H1 (cell line): ENCODE measurements at regions not wholly inside any gene's neighbourhood (a gene's known extent, or its start where the extent isn't known, plus 50 kb on each side); places are given as distances from the start of the nearest gene placed in this dataset.

Source experiments
- CTCF ChIA-PET: fragments of 300-600 bp; sonication (Branson Sonifier 250); formaldehyde crosslinking; loops from one replicate; lab custom pipeline; 2021; ENCODE audit not compliant: partially characterized antibody; lab: Charles Lee
- POLR2A ChIA-PET: fragments of 300-600 bp; sonication (Branson Sonifier 250); formaldehyde crosslinking; loops from one replicate; lab custom pipeline; 2021; ENCODE audit warnings: inconsistent platforms; ENCODE audit not compliant: partially characterized antibody; lab: Charles Lee
- DNase-seq, 2 experiments: peaks; one replicate each; pipeline versions ENCODE4 v3.0.0 to v3.0.0-alpha.2; 2010 to 2022; ENCODE audit warnings: low spot score in 2 of 2, low read depth in 1 of 2, mixed read lengths in 1 of 2
- FAIRE-seq: peaks from 2 replicates; lab custom pipeline; 2011; peaks lifted over from hg19 to GRCh38; lab: Jason Lieb, UNC
- H2AFZ ChIP-seq: 2 replicates; pipeline ENCODE4 v1.8.1; 2012; ENCODE audit warnings: low read length, inconsistent platforms
- H2AK5ac ChIP-seq: 2 replicates; pipeline ENCODE4 v1.6.1; 2013; ENCODE audit warnings: low read depth, low read length
- H2BK120ac ChIP-seq: replicated peaks from 2 replicates; pipeline ENCODE3; 2013; ENCODE audit warnings: low read depth, low read length, inconsistent platforms
- H2BK12ac ChIP-seq: 2 replicates; pipeline ENCODE4 v1.6.1; 2013; ENCODE audit warnings: low read depth, low read length
- H2BK15ac ChIP-seq: 2 replicates; pipeline ENCODE4 v1.6.1; 2013; ENCODE audit warnings: low read length
- H2BK20ac ChIP-seq: 2 replicates; pipeline ENCODE4 v1.6.1; 2013; ENCODE audit warnings: low read length
- H2BK5ac ChIP-seq: 2 replicates; pipeline ENCODE4 v1.6.1; 2013; ENCODE audit warnings: low read depth, low read length
- H3K14ac ChIP-seq: 2 replicates; pipeline ENCODE4 v1.6.1; 2013; ENCODE audit warnings: inconsistent platforms; ENCODE audit not compliant: insufficient read length
- H3K18ac ChIP-seq: 2 replicates; pipeline ENCODE4 v1.6.1; 2013; ENCODE audit warnings: low read length; ENCODE audit errors: extremely low read depth
- H3K23ac ChIP-seq: 2 replicates; pipeline ENCODE4 v1.6.1; 2013; ENCODE audit warnings: inconsistent platforms; ENCODE audit not compliant: insufficient read length
- H3K23me2 ChIP-seq: 2 replicates; pipeline ENCODE4 v1.6.1; 2013; ENCODE audit warnings: low read depth, low read length
- H3K27ac ChIP-seq: 2 replicates; pipeline ENCODE4 v1.6.1; 2011; ENCODE audit warnings: low read depth, low read length, inconsistent platforms
- H3K27me3 ChIP-seq, 4 experiments: replicated peaks in 1 of 4; 1 replicate in 1 of 4; 2 replicates in 3 of 4; pipeline versions ENCODE4 v1.6.1 to v1.8.1; 2011 to 2013; ENCODE audit warnings: low read length in 3 of 4, mild to moderate bottlenecking in 3 of 4, inconsistent platforms in 2 of 4, mixed read lengths in 2 of 4, moderate library complexity in 1 of 4; ENCODE audit not compliant: control insufficient read depth in 3 of 4, insufficient read depth in 3 of 4; ENCODE audit errors: extremely low read depth in 1 of 4
- H3K36me3 ChIP-seq, 4 experiments: 2 replicates each; pipeline versions ENCODE4 v1.6.1 to v1.8.1; 2011 to 2013; ENCODE audit warnings: mild to moderate bottlenecking in 4 of 4, low read length in 3 of 4, moderate library complexity in 2 of 4, control low read depth in 1 of 4, inconsistent platforms in 1 of 4; ENCODE audit not compliant: insufficient read depth in 4 of 4, control insufficient read depth in 2 of 4
- H3K4ac ChIP-seq: replicated peaks from 2 replicates; pipeline ENCODE3; 2013; ENCODE audit warnings: low read length, low read depth, mixed read lengths, inconsistent platforms; ENCODE audit not compliant: insufficient read length
- H3K4me1 ChIP-seq, 4 experiments: replicated peaks in 1 of 4; 1 replicate in 1 of 4; 2 replicates in 3 of 4; pipeline versions ENCODE4 v1.6.1 to v1.8.1; 2011 to 2013; ENCODE audit warnings: low read length in 3 of 4, inconsistent platforms in 2 of 4, mixed read lengths in 1 of 4; ENCODE audit not compliant: insufficient read depth in 4 of 4, control insufficient read depth in 3 of 4
- H3K4me2 ChIP-seq, 2 experiments: 2 replicates each; pipeline versions ENCODE4 v1.6.1 to v1.8.1; 2011 to 2013; ENCODE audit warnings: low read depth in 2 of 2, low read length in 2 of 2, control low read depth in 1 of 2, inconsistent platforms in 1 of 2, mild to moderate bottlenecking in 1 of 2; ENCODE audit not compliant: insufficient read depth in 1 of 2
- H3K4me3 ChIP-seq, 4 experiments: fragments of 200-600, 300-600 bp in 1 of 4; sonication (generic), shearing (Covaris generic), sonication (Bioruptor Twin) in 1 of 4; 2 replicates each; pipeline versions ENCODE4 v1.5.1 to v1.8.1; 2011 to 2016; ENCODE audit warnings: low read length in 4 of 4, low read depth in 3 of 4, control low read depth in 2 of 4, inconsistent platforms in 2 of 4, mild to moderate bottlenecking in 2 of 4, mixed read lengths in 1 of 4, moderate library complexity in 1 of 4; ENCODE audit not compliant: insufficient read depth in 2 of 4; ENCODE audit errors: extremely low read depth in 1 of 4
- H3K56ac ChIP-seq: replicated peaks from 2 replicates; pipeline ENCODE3; 2013; ENCODE audit warnings: low read depth, mild to moderate bottlenecking, mixed read lengths, low read length, inconsistent platforms; ENCODE audit not compliant: insufficient read length
- H3K79me1 ChIP-seq: 2 replicates; pipeline ENCODE4 v1.6.1; 2013; ENCODE audit warnings: low read depth, low read length, control low read depth
- H3K79me2 ChIP-seq, 2 experiments: 2 replicates each; pipeline versions ENCODE4 v1.6.1 to v1.8.1; 2012 to 2013; ENCODE audit warnings: low read length in 2 of 2, mild to moderate bottlenecking in 2 of 2, inconsistent platforms in 1 of 2; ENCODE audit not compliant: insufficient read depth in 2 of 2, control insufficient read depth in 1 of 2
- H3K9ac ChIP-seq, 4 experiments: replicated peaks in 1 of 4; 1 replicate in 1 of 4; 2 replicates in 3 of 4; pipeline versions ENCODE4 v1.6.1 to v1.8.1; 2011 to 2013; ENCODE audit warnings: low read depth in 3 of 4, low read length in 3 of 4, control low read depth in 2 of 4, mild to moderate bottlenecking in 2 of 4, moderate library complexity in 2 of 4, inconsistent platforms in 1 of 4; ENCODE audit errors: extremely low read depth in 1 of 4
- H3K9me3 ChIP-seq, 2 experiments: 2 replicates each; pipeline versions ENCODE4 v1.6.1 to v1.8.1; 2012 to 2013; ENCODE audit warnings: mild to moderate bottlenecking in 2 of 2, moderate library complexity in 2 of 2, control low read depth in 1 of 2, inconsistent platforms in 1 of 2, low read depth in 1 of 2, low read length in 1 of 2, mixed read lengths in 1 of 2; ENCODE audit not compliant: insufficient read depth in 2 of 2
- H4K20me1 ChIP-seq, 2 experiments: replicated peaks in 1 of 2; 2 replicates each; pipeline versions ENCODE3 to v1.8.1; 2011 to 2013; ENCODE audit warnings: inconsistent platforms in 2 of 2, low read length in 2 of 2, mild to moderate bottlenecking in 1 of 2; ENCODE audit not compliant: insufficient read depth in 2 of 2, control insufficient read depth in 1 of 2
- H4K5ac ChIP-seq: 2 replicates; pipeline ENCODE4 v1.6.1; 2013; ENCODE audit warnings: low read length, low read depth, mixed read lengths, inconsistent platforms; ENCODE audit not compliant: insufficient read length
- H4K8ac ChIP-seq: 2 replicates; pipeline ENCODE4 v1.8.0; 2013; ENCODE audit warnings: mild to moderate bottlenecking, moderate library complexity, low read length, inconsistent platforms; ENCODE audit not compliant: insufficient read depth; ENCODE audit errors: extremely low read depth
- H4K91ac ChIP-seq: replicated peaks from 2 replicates; pipeline ENCODE3; 2013; ENCODE audit warnings: low read length, mixed read lengths, inconsistent platforms; ENCODE audit not compliant: insufficient read length
- ATF3 ChIP-seq: IDR thresholded peaks from 2 replicates; pipeline ENCODE4 v1.6.1; 2011; ENCODE audit warnings: low read depth, mild to moderate bottlenecking, low read length; ENCODE audit not compliant: insufficient read depth
- CBX5 ChIP-seq: fragments of 300-800, 300-1000 bp; sonication (generic); IDR thresholded peaks from 2 replicates; pipeline ENCODE4 v1.7.1; 2016; ENCODE audit warnings: antibody characterized with exemption, low read length, low read depth
- CBX8 ChIP-seq: fragments of 300-800, 300-1000 bp; sonication (generic); IDR thresholded peaks from 2 replicates; pipeline ENCODE4 v1.7.1; 2016; ENCODE audit warnings: low read depth, low read length, borderline replicate concordance
- EZH2 ChIP-seq: fragments of 200-600 bp; sonication (generic); IDR thresholded peaks from 2 replicates; pipeline ENCODE4 v1.7.1; 2012; ENCODE audit warnings: low read depth, mild to moderate bottlenecking, moderate library complexity, low read length, inconsistent platforms; ENCODE audit not compliant: severe bottlenecking
- FOSL1 ChIP-seq: IDR thresholded peaks from 2 replicates; pipeline ENCODE4 v1.6.1; 2011; ENCODE audit warnings: mild to moderate bottlenecking, low read depth, low read length, moderate library complexity; ENCODE audit not compliant: insufficient read depth
- KDM1A ChIP-seq: fragments of 200-600, 300-600 bp; sonication (generic); IDR thresholded peaks from 2 replicates; pipeline ENCODE4 v1.7.1; 2016; ENCODE audit warnings: mild to moderate bottlenecking, low read length, borderline replicate concordance
- MAX ChIP-seq: IDR thresholded peaks from 2 replicates; pipeline ENCODE4 v1.6.1; 2012; ENCODE audit warnings: inconsistent platforms
- PHF8 ChIP-seq: fragments of 200-600 bp; sonication (generic); conservative IDR thresholded peaks from 2 replicates; pipeline ENCODE4 v1.7.1; 2012; ENCODE audit warnings: low read depth, mild to moderate bottlenecking, inconsistent platforms, low read length, moderate library complexity
- RBBP5 ChIP-seq: IDR thresholded peaks from 2 replicates; pipeline ENCODE4 v1.7.1; 2012; ENCODE audit warnings: low read depth, mild to moderate bottlenecking, inconsistent platforms, low read length, moderate library complexity, borderline replicate concordance
- SIN3A ChIP-seq, 2 experiments: IDR thresholded peaks in 1 of 2; conservative IDR thresholded peaks in 1 of 2; 2 replicates each; pipeline ENCODE4 v1.6.1; 2011 to 2012; ENCODE audit warnings: low read length in 2 of 2, improper control_type of control experiment in 1 of 2, low read depth in 1 of 2, mild to moderate bottlenecking in 1 of 2
- SIRT6 ChIP-seq: IDR thresholded peaks from one replicate; pipeline ENCODE4 v1.7.1; 2012; ENCODE audit warnings: low read length, inconsistent platforms
- SIX5 ChIP-seq: IDR thresholded peaks from 2 replicates; pipeline ENCODE4 v1.6.1; 2011; ENCODE audit warnings: mild to moderate bottlenecking, low read depth, low read length
- ZNF274 ChIP-seq: IDR thresholded peaks from 2 replicates; pipeline ENCODE4 v1.7.0; 2012; ENCODE audit warnings: low read length, borderline replicate concordance; ENCODE audit errors: extremely low read depth
- WGBS, 2 experiments: shearing (Covaris generic) in 1 of 2; methylation state at CpG; one replicate each; pipeline versions ENCODE4 v1.1.6 to v1.1.7; 2013 to 2015; ENCODE audit warnings: low lambda C conversion rate in 2 of 2, mixed read lengths in 2 of 2, inconsistent platforms in 1 of 2, low coverage in 1 of 2, missing lambda C conversion rate in 1 of 2; ENCODE audit not compliant: insufficient replicate concordance in 2 of 2, insufficient coverage in 1 of 2, insufficient read length in 1 of 2; ENCODE audit errors: extremely low coverage in 1 of 2, missing lambda C conversion rate in 1 of 2; 5-methylcytosine and 5-hydroxymethylcytosine counted together

GRCh38 chr3:75015280-75015679, 400.8 kb upstream of the CNTN3 start:
- 87% methylated on average over 2 of the region's 2 CpGs; no CpG with 5 or more reads in 1 of the 2 experiments for WGBS, 2 experiments
- no peak overlapping the region for H3K18ac ChIP-seq
- no peak overlapping the region for H3K56ac ChIP-seq
- no peak overlapping the region for H3K4me2 ChIP-seq
- H3K79me1 ChIP-seq = no peaks in the 10 kb centered on the region
- no peak overlapping the region for H2BK12ac ChIP-seq
- H3K14ac ChIP-seq = no peak overlapping the region
- ChIA-PET POLR2A (no interaction called here), CTCF (no interaction called here)
- H3K9me3 ChIP-seq = no peaks in the 10 kb centered on the region
- no peak overlapping the region for H4K91ac ChIP-seq
- H2BK5ac ChIP-seq = no peak overlapping the region
- no peaks in the 10 kb centered on the region for H3K23me2 ChIP-seq
- no peaks in the 10 kb centered on the region for H3K79me2 ChIP-seq
- H3K4ac ChIP-seq = no peak overlapping the region
- H2BK120ac ChIP-seq = no peak overlapping the region
- H4K5ac ChIP-seq = no peak overlapping the region
- TF ChIP-seq FOSL1 (no peak), ZNF274 (no peak), CBX8 (no peak), CBX5 (no peak), RBBP5 (no peak), MAX (no peak), SIN3A (conservative IDR thresholded peaks at IDR 0.05 in 1 of 2, IDR thresholded peaks at IDR 0.05 in 1 of 2; ENCODE audit: low read depth in 1 of 2, low read length in 2 of 2) (no peak), SIX5 (no peak), KDM1A (no peak), SIRT6 (no peak), ATF3 (no peak), EZH2 (no peak), PHF8 (no peak)
- H4K20me1 ChIP-seq = no peaks in the 10 kb centered on the region
- no peak overlapping the region for H2BK20ac ChIP-seq
- H3K27me3 ChIP-seq = no peaks in the 10 kb centered on the region
- no peak overlapping the region for H3K27ac ChIP-seq
- H3K4me1 ChIP-seq = no peaks in the 10 kb centered on the region
- no peak for FAIRE-seq
- H4K8ac ChIP-seq = no peak overlapping the region
- no peaks in the 10 kb centered on the region for H3K36me3 ChIP-seq
- H2AFZ ChIP-seq = no peak overlapping the region
- H3K23ac ChIP-seq = no peak overlapping the region
- no peak for DNase-seq
- no peak overlapping the region for H2BK15ac ChIP-seq
- H3K4me3 ChIP-seq = no peak overlapping the region
- H2AK5ac ChIP-seq = no peak overlapping the region
- H3K9ac ChIP-seq = no peak overlapping the region
